ENCODE measurements at regions not wholly inside any gene's neighbourhood (a gene's known extent, or its start where the extent isn't known, plus 50 kb on each side); places are given as distances from the start of the nearest gene placed in this dataset.
"Not testable (repeated sequence)": the region's sequence is repeated elsewhere in the genome, so short reads cannot be mapped to it uniquely, and the experiment has no call there.

- Histone ChIP-seq H3K9me3 (replicated peaks in 1 of 3) (no peaks in the 10 kb centered on the region), H3K4me1 (replicated peaks in 1 of 2) (no peaks in the 10 kb centered on the region), H3K36me3 (replicated peaks in 1 of 2) (no peaks in the 10 kb centered on the region), H3K4me3 (no peak overlapping the region), H3K27ac (no peak overlapping the region), H3K27me3 (no peaks in the 10 kb centered on the region)
- WGBS, 4 donors = 80 to 87% (median 83%) methylated on average over 5 of the region's 5 CpGs
- TF ChIP-seq CTCF (IDR thresholded peaks at IDR 0.05) = no peak
- TF ChIP-seq POLR2A (IDR thresholded peaks at IDR 0.05) = no peak
- intact Hi-C loops (cut with DNase I) = no loop called here
- DNase-seq = no peak
These were observed 136.6 kb upstream of the SVIL start for GRCh38 chr10:29771376-29771775.

GRCh38 chr10:29769277-29769676, 134.5 kb upstream of the SVIL start:
- intact Hi-C loops (cut with DNase I); H3K4me1 ChIP-seq (replicated peaks in 1 of 2); H3K4me3 ChIP-seq; H3K27me3 ChIP-seq; H3K9me3 ChIP-seq (replicated peaks in 1 of 3); H3K27ac ChIP-seq; DNase-seq; H3K36me3 ChIP-seq (replicated peaks in 1 of 2): not testable (repeated sequence)
- 89 to 93% (median 91%) methylated on average over 3 to 4 of the region's 4 CpGs for WGBS, 4 donors

- no peak for DNase-seq
- Histone ChIP-seq H3K36me3 (replicated peaks in 1 of 2) (no peaks in the 10 kb centered on the region), H3K4me3 (no peak overlapping the region), H3K9me3 (replicated peaks in 1 of 3) (no peaks in the 10 kb centered on the region), H3K27me3 (no peaks in the 10 kb centered on the region), H3K27ac (no peak overlapping the region), H3K4me1 (replicated peaks in 1 of 2) (no peaks in the 10 kb centered on the region)
- intact Hi-C loops (cut with DNase I) = no loop called here
- WGBS, 4 donors = 68 to 81% (median 78%) methylated on average over 4 of the region's 4 CpGs
- TF ChIP-seq POLR2A (IDR thresholded peaks at IDR 0.05) = no peak
- TF ChIP-seq CTCF (IDR thresholded peaks at IDR 0.05) = no peak
These were observed 133.2 kb upstream of the SVIL start for GRCh38 chr10:29767968-29768367.

GRCh38 chr10:29766753-29767152, 132.0 kb upstream of the SVIL start:
- 67 to 87% (median 78%) methylated on average over 3 of the region's 3 CpGs for WGBS, 4 donors
- Histone ChIP-seq H3K36me3 (replicated peaks in 1 of 2) (no peaks in the 10 kb centered on the region), H3K27me3 (no peaks in the 10 kb centered on the region), H3K4me3 (no peak overlapping the region), H3K27ac (no peak overlapping the region), H3K9me3 (replicated peaks in 1 of 3) (no peaks in the 10 kb centered on the region), H3K4me1 (replicated peaks in 1 of 2) (no peaks in the 10 kb centered on the region)
- intact Hi-C loops (cut with DNase I) = no loop called here
- TF ChIP-seq POLR2A (IDR thresholded peaks at IDR 0.05) (no peak), CTCF (IDR thresholded peaks at IDR 0.05) (no peak)
- no peak for DNase-seq

GRCh38 chr10:29765330-29765729, 130.6 kb upstream of the SVIL start:
- no peaks in the 10 kb centered on the region for H3K4me1 ChIP-seq (replicated peaks in 1 of 2)
- DNase-seq = no peak
- H3K27ac ChIP-seq = no peak overlapping the region
- TF ChIP-seq CTCF (IDR thresholded peaks at IDR 0.05) = no peak
- TF ChIP-seq POLR2A (IDR thresholded peaks at IDR 0.05) = no peak
- H3K4me3 ChIP-seq = no peak overlapping the region
- 76 to 84% (median 78%) methylated on average over 2 of the region's 2 CpGs for WGBS, 4 donors
- no peaks in the 10 kb centered on the region for H3K9me3 ChIP-seq (replicated peaks in 1 of 3)
- H3K36me3 ChIP-seq (replicated peaks in 1 of 2) = no peaks in the 10 kb centered on the region
- intact Hi-C loops (cut with DNase I) = no loop called here
- no peaks in the 10 kb centered on the region for H3K27me3 ChIP-seq

Data from adrenal gland (tissue), 9 donors.